Fibroblast of upper back skin (primary cell): ENCODE measurements at regions not wholly inside any gene's neighbourhood (a gene's known extent, or its start where the extent isn't known, plus 50 kb on each side); places are given as distances from the start of the nearest gene placed in this dataset.
A peak's percentile ranks its signal among the peaks of the same experiment; 100 is the strongest.
"Not testable (repeated sequence)": the region's sequence is repeated elsewhere in the genome, so short reads cannot be mapped to it uniquely, and the experiment has no call there.

Experiments
- DNase-seq: peaks from one replicate; pipeline ENCODE4 v3.0.0-alpha.2; 2013

DNA sequence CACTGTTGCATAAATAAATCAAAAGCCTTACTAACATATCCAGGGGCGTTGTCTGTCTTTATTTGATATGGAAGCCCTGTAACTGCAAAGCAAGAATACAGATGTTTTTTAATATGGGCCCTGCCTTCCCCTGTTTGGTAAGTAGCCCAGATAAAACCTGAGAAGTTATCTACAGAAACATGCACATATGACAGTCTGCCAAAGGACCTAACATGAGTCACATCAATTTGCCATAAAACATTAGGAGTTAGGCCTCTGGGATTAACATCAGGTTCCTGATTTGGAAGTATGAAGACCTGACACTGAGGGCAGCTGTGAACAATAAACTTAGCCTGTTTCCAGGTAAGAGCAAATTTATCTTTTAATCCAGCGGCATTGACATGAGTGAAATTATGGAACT lies 1588.8 kb downstream of the REEP3 start:
- DNase-seq = peak; percentile 9

DNA sequence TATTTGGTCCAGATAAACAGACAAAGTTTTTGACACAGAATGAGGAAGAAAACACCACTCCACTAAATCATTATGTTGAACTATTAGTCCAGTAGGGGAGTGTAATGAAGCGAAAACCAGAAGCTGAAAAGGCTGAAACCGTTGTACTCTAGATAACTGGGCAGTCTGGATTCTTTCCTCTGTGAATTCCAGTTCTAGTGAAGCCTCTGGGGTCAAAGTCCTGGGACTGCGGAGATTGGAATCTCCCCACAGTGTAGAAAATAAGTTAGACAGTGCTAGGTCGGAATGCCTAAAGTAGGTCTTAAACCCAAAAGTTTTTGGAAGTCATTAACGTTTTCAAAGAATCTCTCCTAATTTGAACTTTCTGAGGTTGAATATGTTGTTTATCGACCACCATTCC lies 1589.9 kb downstream of the REEP3 start:
- DNase-seq = not testable (repeated sequence)

DNA sequence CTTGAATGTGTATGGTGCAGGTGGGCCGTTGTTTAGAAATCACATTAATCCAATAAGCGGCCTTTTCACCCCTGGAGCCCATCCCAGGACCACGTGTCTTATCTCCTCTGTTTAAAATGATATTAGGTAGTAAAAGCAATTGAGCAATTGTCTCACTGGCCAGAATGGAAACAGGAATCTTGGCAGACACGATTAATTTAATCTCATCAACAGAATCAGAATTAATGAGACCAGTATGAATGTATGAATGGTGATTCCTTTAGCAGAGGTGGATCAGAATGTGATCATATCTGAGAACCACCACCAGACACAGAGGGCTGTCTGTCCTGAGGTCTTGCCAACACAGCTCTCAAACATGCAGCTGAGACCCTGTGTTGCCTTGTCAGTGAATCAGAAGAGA lies 1591.4 kb downstream of the REEP3 start:
- DNase-seq = no peak

DNA sequence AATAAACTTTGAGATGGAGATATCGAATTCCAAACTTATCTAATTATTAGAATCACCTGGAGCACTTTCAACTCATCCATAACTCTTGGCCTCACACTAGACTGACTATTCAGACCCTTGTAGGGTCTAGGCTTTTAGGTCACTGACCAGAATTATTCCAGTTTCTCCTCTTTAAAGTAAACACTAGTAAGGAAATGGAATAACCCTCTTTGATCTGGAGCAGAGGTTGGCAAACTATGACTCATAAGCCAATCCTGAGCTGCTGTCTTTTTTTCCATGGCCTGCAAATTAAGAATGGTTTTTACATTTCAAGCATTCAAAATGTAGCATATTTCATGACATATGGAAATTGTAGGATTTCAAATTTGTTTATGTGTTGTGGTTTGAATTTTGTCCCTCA lies 1601.9 kb downstream of the REEP3 start:
- DNase-seq = no peak

DNA sequence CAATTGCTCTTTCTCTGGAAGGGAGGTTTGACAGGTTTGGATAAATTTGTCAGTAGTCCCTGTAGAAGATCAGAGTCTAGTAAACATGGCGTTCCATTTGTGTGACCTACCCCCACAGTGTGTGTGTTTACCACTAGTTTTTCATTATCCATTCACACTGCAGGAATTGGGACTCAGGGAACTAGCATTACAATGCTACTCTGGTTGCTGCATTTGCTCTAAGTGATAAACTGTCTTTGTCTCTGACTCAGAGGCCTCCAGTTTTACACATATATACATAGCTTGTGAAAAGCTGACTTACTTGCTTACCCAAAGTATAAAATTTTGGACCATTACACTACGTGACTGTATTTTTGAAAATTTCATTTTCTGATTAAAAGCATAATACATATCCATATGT lies 1604.0 kb downstream of the REEP3 start:
- no peak for DNase-seq

DNA sequence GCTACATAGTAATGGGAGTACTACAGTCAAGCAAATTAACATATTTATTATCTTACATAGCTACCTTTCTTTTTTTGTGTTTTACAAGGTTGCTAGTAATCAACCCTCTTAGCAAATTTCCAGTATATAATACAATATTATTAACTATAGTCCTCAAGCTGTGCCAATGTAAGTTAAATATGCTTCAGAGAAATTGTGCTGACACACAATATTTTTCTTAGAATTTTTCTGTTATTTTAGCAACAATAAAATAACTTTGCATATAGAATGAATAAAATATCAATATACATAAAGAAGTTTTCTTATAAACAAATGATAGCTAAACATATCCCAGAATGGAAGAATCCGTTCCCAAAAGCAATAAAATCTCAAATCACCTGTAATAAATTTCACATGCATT lies 1605.1 kb downstream of the REEP3 start:
- DNase-seq = no peak

DNA sequence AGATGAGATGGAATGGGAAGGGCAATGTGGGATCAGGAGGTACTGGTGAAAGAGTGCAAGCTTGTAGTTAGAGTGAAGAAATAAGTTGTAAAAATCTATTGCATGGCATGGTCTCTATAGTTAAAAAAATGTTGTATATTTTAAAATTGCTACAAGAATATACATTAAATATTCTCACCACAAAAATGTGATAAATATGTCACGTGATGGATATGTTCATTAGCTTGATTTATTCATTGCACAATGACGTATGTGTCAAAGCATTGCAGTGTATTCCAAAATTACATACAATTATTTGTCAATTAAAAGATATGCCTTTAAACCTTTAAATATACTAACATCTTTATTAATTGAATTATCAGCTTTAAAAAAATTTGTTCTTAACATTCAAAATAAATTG lies 1607.1 kb downstream of the REEP3 start:
- no peak for DNase-seq

DNA sequence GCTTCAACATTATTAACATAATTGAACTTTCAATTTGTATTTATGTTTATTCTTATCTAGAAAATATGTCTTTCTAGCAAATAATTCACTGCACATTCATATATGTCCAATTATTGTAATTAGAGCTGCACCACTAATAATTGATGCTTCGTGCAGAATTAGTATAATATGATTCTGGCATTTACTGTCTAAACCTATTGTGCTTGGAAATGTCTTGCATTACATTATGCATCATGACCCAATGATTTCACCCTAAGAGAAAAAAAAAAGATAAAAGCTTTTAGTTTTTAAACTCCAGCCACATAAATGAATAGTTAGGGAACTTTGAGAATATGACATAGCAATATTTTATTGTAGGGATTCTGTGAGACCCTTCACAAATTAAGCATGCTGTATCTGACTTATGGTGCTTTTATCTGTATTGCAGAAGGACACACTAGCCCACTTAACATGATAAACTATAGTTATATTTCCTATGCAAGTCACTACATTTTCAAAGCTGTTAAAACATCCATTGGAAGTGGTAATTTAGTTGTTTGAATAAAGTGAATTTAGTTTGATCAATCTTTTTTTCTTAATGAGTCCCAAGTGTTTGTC lies 1609.1 kb downstream of the REEP3 start:
- DNase-seq = no peak

DNA sequence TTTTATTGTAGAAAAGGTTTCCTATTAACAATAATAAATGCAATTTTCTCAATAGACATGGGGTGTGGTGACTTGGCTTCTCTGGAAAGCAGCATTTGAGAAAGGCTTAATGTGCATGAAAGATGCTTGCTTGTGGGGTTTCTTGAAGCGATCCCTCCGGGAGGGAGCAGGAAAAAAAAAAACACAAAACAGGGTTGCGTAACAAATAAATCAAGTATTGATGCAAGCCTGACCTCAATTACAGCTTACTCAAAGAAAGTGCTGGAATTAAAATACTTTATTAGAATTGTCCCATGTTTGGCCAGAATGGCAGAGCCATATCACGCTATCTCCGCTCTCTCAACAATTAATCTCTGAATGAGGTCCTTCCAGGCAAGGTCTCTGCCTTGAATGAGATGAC lies 1612.5 kb downstream of the REEP3 start:
- DNase-seq = no peak

DNA sequence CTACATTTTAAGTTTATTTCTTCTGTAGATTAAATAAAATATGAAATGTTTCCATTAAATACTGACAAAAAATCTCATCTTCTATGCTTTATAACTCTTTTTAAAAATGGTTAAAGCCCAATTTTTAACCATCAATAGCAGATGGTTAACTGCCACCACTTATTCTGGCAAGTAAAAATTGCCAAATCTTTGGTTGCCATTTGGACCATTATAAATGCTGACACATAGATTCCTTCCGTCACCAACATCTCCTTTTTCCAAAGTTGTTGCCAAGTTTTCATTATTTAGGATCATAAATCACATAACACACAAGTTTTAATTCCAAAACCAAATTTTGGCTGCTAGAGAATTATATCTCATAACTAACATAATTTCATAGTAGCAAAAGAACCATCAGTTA lies 1614.3 kb downstream of the REEP3 start:
- DNase-seq = peak; percentile 0

DNA sequence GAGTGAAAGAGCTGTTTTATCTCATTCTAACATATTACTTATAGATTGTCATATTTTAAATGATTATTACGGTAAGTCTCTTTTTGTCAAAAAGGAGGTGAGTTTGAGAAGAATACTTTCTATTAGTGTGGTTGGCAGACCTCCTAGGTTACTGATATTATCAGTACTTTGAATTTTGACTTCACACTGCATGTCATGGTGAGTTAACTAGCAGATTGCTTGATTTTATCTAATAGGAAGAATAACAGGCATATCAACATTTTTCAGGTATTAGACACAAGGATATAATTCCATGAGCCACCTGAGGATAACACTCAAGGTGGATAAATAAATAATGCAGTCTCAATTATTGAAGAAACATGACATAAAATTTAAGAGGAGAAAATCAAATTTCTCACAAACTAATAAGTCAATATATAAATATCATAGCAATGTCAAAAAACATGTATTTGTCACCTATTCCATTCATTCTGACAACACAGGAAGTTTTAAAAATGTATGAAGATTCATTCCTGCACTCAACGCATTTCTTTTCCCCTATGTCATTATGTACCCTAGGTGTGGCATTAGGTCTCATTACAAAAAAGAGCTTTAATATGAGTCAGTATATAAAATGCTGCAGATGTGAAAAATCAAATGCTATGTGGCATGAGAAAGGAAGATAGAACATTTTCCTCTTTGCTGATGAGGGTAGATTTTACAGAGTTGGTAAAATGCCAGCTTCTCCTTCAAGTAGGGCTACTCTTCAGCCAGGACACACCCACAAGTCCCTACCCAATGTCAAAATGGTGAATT lies 1621.6 kb downstream of the REEP3 start:
- no peak for DNase-seq

DNA sequence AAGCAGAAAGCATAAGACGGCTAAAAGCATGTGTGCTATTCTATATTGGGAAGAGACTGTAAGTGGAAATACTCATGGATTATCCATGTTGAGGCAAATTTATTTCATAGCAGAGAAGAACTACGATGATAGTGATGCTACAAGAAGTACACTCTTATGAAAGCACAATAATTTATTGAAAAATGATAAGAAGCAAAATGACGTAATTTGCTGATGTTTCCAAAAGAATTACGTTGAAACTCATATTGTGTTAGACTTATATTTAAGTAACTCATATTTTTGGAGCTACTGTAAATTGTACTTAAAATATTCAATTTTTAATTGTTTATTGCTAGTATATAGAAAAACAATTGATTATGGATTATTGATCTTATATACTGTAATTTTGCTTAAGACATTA lies 1622.5 kb downstream of the REEP3 start:
- no peak for DNase-seq

DNA sequence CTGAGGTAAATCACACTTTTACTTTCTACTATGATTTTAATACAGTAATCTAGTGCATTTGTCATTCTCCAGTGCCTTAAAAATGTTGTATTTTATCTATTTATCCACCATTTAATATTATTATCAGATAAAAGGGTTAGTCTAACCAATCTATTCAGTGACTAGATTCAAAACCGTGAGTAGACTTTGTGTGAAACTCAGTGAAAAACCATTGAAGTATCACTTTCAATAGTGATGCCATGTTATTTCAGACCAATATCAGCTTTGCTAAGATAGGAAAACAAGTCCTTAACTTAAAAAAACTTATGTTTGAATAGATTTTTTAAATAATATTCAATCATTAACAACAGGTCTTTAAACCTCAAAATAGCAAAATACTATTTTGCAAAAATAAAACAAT lies 1628.7 kb downstream of the REEP3 start:
- no peak for DNase-seq

DNA sequence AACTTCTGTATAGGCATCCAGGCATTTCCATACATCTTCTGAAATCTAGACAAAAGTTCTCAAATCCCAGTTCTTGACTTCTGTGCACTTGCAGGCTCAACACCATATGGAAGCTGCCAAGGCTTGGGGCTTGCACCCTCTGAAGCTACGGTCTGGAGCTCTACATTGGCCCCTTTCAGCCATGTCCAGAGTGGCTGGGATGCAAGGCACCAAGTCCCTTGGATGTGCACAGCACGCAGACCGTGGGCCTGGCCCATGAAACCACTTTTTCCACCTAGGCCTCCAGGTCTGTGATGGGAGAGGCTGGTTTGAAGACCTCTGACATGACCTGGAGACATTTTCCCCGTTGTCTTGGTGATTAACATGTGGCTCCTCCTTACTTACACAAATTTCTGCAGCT lies 1645.1 kb downstream of the REEP3 start:
- no peak for DNase-seq

DNA sequence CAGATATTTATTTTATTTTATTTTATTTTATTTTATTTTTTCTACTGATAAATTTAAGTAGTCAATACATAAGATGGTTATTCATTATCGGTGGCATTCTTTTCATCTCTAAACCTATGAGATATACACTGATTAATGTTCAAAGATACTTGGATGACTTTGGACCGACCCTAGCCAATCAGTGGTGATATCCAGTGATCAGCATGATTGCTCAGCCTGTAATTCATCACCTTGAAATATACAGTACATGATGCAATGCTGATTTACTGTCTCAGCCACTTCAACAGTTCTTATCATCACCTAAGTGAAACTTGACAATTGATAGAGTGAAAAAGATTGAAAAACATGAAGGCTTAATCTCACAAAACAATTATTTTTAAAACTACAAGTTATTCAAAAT lies 1651.0 kb downstream of the REEP3 start:
- DNase-seq = no peak

DNA sequence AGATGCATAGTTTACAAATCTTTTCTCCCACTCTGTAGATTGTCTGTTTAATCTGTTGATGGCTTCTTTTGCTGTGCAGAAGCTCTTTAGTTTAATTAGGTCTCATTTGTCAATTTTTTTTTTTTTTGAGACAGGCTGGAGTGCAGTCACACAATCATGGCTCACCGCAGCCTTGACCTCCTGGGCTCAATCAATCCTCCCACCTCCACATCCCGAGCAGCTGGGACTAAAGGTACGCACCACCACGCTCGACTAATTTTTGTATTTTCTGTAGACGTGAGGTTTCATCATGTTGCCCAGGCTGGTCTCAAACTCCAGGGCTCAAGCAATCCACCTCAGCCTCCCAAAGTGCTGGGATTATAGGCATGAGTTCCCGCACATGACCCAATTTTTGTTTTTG lies 1655.8 kb downstream of the REEP3 start:
- DNase-seq = no peak

DNA sequence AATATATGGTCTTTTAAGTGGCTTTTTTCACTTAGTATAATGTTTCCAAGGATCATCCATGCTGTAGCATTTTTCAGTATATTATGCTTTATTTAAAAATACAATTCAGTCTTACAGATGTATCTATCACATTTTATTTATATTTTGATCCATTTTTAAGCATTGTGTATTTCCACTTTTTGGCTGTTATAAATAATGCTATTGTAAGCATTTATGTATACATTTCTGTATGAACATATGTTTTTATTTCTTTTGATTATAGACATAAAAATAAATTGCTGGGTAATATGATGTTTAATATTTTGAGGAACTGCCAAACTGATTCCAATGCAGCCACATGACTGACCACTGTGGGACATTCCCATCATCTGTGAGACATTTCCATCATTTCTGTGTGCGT lies 1662.0 kb downstream of the REEP3 start:
- DNase-seq = no peak

DNA sequence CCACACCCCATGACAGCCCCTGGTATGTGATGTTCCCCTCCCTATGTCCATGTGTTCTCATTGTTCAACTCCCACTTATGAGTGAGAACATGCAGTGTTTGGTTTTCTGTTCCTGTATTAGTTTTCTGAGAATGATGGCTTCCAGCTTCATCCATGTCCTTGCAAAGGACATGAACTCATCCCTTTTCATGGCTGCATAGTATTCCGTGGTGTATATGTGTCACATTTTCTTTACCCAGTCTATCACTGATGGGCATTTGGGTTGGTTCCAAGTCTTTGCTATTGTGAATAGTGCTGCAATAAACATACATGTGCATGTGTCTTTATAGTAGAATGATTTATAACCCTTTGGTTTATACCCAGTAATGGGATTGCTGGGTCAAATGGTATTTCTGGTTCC lies 1665.5 kb downstream of the REEP3 start:
- not testable (repeated sequence) for DNase-seq

DNA sequence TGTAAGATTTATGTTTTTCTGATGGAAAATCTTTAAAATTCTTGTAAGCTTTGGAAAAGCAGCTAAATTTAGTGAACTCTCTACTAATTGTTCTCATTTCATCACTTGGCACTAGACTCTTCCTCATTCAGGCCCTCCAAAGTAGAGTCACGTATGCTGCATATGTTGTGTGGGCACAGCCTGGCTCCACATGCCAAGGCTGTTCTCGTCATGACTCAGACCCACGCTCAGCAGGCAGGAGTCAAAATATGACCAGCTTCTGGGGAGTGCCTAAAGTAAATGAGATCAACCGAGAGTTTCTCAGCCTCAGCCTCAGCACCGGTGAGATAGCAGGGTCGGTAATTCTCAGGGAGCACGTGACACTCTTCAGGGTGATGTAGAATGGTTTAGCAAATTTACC lies 1672.9 kb downstream of the REEP3 start:
- peak; percentile 38 for DNase-seq

DNA sequence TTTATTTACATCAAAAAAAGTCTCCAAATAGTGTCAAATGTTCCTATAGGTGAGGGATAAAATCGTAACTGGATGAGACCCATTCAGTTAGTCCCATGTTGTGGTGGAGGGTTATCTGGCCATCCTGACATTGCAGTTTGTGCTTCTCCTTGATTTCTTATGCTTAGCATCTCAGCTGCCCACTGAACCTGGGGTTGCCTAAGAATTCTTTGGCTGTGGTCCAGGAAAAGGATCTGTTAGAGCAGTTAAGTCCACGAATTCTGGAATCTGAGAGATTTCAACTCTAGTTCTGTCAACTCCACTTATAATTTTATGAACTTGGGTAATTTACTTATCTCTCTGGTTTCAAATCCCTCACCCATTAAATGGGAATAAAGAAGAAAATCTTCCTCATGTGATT lies 1673.4 kb downstream of the REEP3 start:
- DNase-seq = peak; percentile 16

DNA sequence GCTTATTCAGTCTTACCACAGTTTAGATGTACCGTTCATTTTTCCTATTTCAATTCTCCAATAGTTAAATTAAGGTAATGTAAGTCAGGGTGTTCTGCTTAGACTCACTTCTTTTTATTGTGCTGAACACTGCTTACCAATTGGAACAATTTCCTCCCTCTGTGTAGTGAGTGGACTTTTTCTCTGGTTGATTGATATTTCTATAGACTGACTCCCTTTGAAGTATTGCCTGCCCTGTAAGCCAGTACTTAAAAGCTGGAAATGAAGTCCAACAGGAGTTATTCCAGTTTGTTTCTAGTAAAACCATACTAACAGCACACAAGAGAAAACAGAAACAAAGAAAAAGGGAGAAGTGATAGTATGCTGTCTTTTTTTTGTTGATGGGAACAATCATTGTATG lies 1674.9 kb downstream of the REEP3 start:
- no peak for DNase-seq

DNA sequence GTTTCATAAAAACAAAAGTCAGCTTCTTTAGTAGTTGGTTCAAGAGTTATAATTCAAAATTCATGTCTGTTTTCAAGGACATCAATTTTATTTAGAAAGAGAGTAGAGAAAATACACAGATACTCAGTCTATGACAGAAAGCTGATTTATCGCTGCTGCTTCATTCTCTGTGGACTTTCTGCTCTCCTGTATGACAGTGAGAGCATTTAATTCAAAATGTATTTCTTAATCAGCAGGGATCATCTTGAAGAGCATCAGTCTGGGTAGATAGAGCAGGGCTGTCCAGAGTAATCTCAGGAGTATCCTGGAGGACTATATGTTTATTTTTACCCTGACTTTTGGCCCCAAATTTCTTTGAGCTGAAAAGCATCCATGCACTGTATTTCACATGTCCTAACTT lies 1676.7 kb downstream of the REEP3 start:
- no peak for DNase-seq

DNA sequence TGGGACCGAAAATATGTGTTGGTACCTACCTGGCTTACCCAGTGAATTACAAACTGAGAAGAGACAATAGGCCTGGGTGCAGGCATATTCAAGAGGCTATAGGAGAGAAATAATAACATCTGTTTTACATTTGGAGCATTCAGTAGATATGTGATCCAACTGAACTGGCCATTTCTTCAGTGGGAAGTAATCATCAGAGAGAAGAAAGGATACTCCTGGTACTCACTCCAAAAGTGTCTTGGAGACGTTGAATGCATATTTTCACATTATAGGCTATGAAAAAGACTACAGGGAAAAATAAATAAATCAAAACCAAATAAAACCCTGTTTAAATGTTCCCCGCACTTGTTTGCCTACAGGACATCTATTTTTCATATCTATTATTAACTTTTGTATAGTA lies 1680.3 kb downstream of the REEP3 start:
- no peak for DNase-seq

DNA sequence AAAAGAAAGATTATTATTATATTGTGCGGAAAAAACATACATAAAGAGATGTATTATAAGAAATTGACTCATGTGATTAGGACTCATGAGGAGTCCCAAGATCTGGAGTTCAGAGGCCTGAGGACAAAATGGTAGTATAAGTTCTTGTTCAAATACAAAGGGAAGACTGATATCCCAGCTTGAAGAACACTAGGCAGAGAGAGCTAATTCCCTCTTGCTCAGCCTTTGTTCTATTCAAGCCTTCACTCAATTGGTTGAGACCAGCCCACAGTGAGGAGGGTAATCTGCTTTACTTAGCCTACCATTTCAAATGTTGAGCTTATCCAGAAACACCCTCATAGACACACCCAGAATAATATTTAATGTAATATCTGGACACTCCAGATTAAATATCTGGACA lies 1683.8 kb downstream of the REEP3 start:
- DNase-seq = no peak

DNA sequence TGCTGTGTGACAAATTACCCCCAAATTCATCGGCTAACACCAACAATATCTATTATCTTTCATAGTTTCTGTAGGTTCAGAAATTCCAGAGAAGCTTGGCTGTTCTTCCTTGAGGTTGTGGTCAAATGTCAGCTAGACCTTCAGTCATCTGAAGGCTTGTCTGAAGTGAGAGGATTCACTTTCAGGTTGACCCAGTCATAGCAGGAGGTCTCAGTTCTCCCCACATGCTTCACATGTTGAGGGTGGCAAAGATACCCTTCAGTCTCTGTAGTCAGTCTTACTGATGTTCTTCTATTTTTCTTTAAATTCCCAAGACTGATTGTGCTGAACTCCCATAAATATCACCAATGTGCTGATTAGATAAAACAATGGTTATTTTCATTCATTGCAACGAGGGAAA lies 1692.0 kb downstream of the REEP3 start:
- no peak for DNase-seq
